H4 (cell line): ENCODE measurements at regions not wholly inside any gene's neighbourhood (a gene's known extent, or its start where the extent isn't known, plus 50 kb on each side); places are given as distances from the start of the nearest gene placed in this dataset.

ENCODE experiments used
- DNase-seq: peaks from one replicate; pipeline ENCODE4 v3.0.0-alpha.2; 2015; ENCODE audit warnings: low spot score

- DNase-seq, result peak; percentile 31
These were observed 336.3 kb upstream of the PITX2 start for GRCh38 chr4:110959041-110959643.

GRCh38 chr4:110961066-110961465, 338.2 kb upstream of the PITX2 start:
- no peak for DNase-seq

DNA sequence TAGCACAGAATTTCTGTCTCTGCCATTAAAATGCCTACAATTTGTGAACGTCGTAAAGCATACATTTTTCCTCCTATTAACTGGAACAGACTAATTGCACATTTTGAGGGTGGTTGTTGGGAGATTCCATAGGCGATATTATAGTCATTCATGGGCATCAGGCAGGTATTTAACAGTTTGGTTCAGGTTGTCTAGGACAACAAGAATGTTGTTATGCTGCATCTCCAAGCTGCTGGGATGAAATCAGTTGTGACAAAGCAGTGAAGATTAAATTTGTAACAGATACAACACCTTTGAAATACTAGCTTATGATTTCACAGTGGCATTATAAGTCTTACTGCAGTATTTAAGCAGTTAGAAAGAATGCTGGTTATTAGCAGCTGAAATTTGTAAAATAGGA, 339.7 kb upstream of the PITX2 start:
- DNase-seq, result no peak

GRCh38 chr4:110963662-110964280, 340.9 kb upstream of the PITX2 start:
- DNase-seq, result no peak

DNA sequence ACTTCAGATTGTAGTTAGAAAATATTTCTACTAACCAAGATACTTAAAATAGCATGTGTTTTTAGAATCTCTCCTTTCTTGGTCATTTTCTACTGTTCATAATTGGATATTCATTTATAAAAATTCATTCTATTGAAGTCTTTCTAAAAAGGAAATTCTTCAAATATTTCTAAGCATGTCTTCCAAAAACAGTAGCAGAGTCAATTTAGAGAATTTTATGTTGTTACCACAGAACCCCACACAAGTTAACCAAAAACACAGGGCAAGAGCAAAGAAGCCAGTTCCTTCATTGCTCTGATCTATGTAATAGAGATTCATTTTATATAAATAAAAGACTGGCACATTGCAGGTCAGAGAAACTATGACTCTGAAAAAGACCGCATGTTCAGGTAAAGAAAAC, 345.1 kb upstream of the PITX2 start:
- no peak for DNase-seq

GRCh38 chr4:110970642-110971041, 347.8 kb upstream of the PITX2 start:
- DNase-seq, result peak; percentile 87

DNA sequence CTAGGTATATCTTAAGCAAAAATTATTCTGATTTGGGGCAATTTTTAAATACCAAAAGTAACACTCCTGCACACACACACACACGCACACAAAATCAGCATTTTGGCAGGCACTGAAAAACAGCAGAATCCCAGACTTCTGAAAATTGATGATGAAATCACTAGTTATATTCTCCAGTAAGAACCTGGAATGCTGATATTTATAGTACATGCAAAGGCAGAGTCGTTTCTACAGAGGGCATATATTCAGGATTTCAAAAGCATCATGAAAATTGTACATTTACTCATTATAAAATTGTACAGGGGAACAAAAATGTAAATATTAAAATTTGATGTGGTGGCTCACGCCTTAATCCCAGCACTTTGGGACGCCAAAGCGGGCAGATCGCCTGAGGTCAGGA, 352.5 kb upstream of the PITX2 start:
- DNase-seq, result no peak

DNA sequence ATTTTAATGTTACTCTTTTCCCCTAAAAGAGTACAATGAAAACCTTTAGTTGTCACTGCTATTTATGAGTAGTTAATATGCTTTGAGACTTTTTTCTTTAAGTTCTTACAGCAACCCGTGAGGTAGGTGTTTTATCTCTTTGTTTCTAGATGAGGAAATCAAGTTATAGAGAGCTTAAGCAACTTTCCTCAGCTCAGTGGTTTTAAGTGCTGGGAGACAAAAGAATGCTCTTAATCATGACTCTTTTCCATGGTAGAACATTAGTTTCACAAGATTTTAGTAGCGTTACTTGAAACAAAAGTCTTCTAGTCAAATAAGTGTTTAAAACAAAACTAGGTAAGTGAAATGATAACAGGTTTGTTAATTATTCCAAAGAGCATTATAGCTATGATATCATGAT, 354.7 kb upstream of the PITX2 start:
- no peak for DNase-seq

- DNase-seq, result no peak
These were observed 355.9 kb upstream of the PITX2 start for GRCh38 chr4:110978761-110979160.

DNA sequence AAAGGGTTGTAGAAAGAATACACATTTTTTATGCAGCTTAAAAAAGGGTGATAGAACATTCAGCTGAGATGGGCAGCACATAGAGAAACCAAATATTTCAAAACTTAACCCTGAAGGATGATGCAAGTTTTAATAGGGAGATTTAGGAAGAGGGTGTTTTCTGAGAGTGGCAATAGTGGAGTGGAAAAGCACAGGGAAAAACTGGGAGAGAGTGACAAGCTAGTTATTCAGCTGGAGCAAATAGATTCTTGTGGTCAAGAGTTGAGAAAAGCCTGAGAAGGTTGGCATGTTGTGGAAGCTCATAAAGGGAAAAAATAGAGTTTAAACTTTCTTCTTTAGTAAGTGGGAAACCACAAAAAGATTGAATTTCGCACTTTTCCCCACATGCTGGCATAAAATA, 359.6 kb upstream of the PITX2 start:
- DNase-seq, result no peak

DNA sequence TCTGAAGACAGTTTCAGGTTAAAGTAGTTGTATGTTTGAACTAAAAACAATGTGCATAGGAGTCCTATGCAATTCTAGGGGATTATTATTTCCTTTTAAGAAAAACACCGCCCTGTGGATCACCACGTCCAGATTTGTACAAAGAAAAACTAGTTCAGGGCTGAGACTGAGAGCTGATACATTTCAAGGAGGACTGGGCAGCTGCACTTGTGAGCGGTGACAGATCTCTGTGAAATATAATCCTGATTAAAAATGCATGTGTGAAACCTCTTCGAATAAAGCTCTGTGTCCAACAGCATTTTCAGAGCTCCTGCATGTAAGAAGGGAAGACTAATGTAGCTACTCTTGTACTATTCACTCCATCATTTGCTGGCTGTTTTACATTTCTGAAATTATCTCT, 365.8 kb upstream of the PITX2 start:
- DNase-seq, result no peak

DNA sequence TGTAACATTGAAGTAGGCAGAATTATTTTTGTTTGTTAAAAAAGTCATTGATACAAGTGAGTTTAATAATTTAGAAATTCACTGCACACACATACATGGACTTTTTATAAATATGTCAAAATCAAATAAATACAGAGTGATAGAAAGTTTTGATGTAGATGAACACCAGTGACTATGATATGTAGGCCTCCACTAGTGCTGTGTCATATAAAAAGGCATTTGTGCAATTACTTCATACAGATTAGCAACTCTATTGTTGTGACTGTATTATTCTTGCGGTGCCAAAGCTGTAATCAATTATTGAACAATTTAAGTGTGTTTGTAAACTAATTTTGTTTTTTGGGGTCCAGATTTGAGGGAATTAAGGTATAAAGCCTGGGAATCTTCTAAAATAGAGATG, 366.2 kb upstream of the PITX2 start:
- no peak for DNase-seq

- DNase-seq, result no peak
These were observed 371.9 kb upstream of the PITX2 start for GRCh38 chr4:110994781-110995180.

DNA sequence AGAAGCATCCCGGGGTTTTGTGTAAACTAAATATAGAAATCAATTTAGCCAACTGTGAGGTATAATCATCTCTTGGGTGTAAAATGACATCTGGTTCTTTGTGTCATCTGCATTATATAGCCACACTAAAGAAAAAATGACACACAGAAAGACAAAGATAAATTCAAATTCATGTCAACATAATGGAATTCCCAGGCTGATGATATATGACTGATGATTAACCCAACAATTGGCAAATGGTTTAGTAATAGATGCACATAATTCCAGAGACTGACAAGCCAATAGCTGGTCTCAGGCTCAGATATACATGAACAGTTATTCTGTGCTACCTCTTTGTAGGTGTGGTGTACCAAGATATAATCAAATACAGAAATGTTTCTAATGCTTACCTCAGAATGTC, 375.4 kb upstream of the PITX2 start:
- DNase-seq, result no peak

DNA sequence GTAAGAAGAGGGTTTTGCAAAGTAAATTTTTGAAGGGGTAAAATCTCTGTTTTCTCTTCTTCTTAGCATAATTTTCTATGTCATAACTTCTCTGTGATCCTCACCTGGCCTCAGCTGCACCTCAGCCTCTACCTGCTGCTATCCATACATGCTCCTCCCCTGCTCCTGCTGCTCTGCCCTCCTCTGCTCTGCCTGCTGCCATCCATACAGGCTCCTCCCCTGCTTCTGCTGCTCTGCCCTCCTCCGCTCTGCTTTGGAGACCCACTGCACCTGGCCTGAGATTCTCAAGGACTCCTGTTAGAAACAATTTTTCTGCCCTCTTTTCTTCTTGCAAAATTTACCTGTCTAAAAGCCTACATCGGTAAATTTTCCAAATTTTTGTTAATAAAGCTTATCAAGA, 388.6 kb upstream of the PITX2 start:
- no peak for DNase-seq

- DNase-seq, result no peak
These were observed 391.0 kb upstream of the PITX2 start for GRCh38 chr4:111013846-111014245.

GRCh38 chr4:111014537-111014936, 391.7 kb upstream of the PITX2 start:
- DNase-seq, result no peak

DNA sequence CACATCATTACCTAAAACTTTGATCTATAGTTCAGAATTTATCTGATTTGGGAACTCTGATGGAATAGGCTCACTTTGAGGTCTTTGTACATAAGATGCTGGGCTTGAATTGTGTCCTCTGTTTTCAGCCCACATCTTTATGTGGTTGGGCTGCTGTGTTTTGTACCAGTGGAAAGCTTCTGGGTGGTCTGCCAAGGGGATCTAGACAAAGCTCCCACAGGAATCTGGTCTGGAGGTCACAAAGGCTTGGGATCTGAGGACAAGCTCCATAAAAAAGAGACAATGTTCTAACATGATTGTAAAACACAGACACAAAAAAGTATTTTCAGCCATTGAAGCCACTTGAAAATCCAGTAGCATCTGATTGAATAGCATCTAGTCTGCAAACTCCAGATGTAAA, 393.5 kb upstream of the PITX2 start:
- no peak for DNase-seq

DNA sequence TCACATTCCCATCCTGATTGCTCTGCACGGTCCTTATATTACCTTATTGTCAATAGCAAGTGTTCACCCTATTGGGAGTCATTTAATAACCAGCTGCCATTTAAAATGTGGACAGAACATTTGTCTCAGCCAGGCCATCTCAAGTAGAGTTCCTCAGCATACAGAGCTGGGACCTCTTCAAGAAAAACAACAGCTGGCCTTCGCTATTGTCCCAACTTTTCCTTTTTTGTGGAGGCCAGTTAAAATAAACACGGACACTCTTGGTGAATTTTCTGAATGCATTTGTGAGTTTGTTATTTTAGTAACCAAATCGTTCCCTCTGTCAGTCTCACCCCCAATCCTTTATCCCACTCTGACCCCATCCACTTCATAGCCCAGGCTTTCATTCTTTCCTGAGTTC, 395.3 kb upstream of the PITX2 start:
- no peak for DNase-seq

- DNase-seq, result no peak
These were observed 397.6 kb upstream of the PITX2 start for GRCh38 chr4:111020476-111020875.

- DNase-seq, result no peak
These were observed 398.1 kb upstream of the PITX2 start for GRCh38 chr4:111020961-111021360.

GRCh38 chr4:111022758-111023157, 399.9 kb upstream of the PITX2 start:
- no peak for DNase-seq

DNA sequence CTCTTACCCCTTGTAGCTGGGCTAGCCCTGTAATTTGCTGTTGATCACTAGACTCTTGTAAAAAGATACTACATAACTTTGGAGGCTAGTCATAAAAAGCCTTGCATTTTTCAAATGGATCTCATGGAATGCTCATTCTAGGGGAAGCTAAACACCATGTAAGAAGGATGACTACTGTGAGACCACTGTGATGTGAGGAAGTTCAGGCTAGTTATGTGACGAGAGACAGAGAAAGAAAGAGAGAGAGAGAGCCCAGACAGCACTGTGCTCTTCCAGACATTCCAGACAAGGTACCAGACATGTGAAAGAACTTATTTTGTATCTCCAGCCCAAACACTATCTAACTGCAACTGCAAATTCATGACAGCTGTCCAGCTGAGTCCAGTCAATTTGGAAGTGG, 404.6 kb upstream of the PITX2 start:
- no peak for DNase-seq

GRCh38 chr4:111028795-111029194, 405.9 kb upstream of the PITX2 start:
- no peak for DNase-seq
